Right cardiac atrium (tissue), 5 donors: ENCODE measurements at regions not wholly inside any gene's neighbourhood (a gene's known extent, or its start where the extent isn't known, plus 50 kb on each side); places are given as distances from the start of the nearest gene placed in this dataset.
A peak's percentile ranks its signal among the peaks of the same experiment; 100 is the strongest.
"Not testable (repeated sequence)": the region's sequence is repeated elsewhere in the genome, so short reads cannot be mapped to it uniquely, and the experiment has no call there.

Source experiments
- ATAC-seq, 2 donors: fragments of 200-7000 bp; cut with Tn5 transposase; one replicate each; pipeline versions ENCODE4 v1.8.0 to v1.9.1; 2020; ENCODE audit warnings: moderate library complexity in 2 of 2, mild to moderate bottlenecking in 1 of 2
- DNase-seq, 3 donors: peaks; one replicate each; pipeline ENCODE4 v3.0.0-alpha.2; 2020
- H3K27ac ChIP-seq: one replicate; pipeline ENCODE4 v1.5.1; 2013; ENCODE audit warnings: mild to moderate bottlenecking, low read length, control low read depth, moderate library complexity
- H3K27me3 ChIP-seq: one replicate; pipeline ENCODE4 v1.6.1; 2013; ENCODE audit not compliant: control insufficient read depth, insufficient read depth
- H3K4me1 ChIP-seq: one replicate; pipeline ENCODE4 v1.6.1; 2013; ENCODE audit warnings: low read length; ENCODE audit not compliant: control insufficient read depth, insufficient read depth
- H3K4me3 ChIP-seq: one replicate; pipeline ENCODE4 v1.5.1; 2013; ENCODE audit warnings: low read length, control low read depth
- H3K9me3 ChIP-seq: one replicate; pipeline ENCODE4 v1.6.1; 2013; ENCODE audit warnings: low read length; ENCODE audit not compliant: control insufficient read depth
- WGBS: extraction: QIAGEN DNeasy Blood & Tissue Kit; methylation state at CpG from one replicate; pipeline ENCODE4 v1.1.7; 2013; 5-methylcytosine and 5-hydroxymethylcytosine counted together
- intact Hi-C, 4 donors: fragments of 100-400 bp; cut with DNase I; formaldehyde crosslinking; loops; one replicate each; pipeline versions ENCODE4 v1.11.0 to v1.14.0; 2022 to 2023
- donor health status: healthy with polysubstance abuse.
- donor health status: DM: no; HTN: yes; CAD: no.
- donor health status: DM: no; HTN: no; CAD: no.
- donor health status: DM: no; HTN: yes; CAD: no; lungs with severe emphysema.
- donor health status: DM: yes; HTN: yes; CAD: no.

DNA sequence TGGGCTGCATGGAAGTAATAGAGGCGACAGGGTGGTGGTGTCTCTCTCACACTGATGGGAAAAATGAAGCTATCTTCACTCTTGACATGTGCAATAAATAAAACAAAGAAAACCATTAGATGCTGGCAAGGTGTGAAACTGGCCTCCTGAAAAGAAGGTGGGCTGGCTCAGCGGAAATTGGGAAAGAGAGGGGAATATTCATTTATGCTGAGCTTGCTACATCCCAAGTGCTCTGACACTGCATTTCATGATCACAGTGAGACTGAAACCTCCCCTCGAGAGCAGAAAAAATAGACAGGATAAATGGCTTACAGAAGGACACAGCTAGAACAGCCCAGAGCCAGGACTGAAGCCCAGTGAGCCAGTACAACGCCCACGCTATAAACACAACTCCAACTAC lies 112.1 kb upstream of the SMLR1 start:
- Histone ChIP-seq H3K9me3 (no peaks in the 10 kb centered on the region), H3K4me1 (no peaks in the 10 kb centered on the region), H3K4me3 (no peak overlapping the region), H3K27me3 (no peaks in the 10 kb centered on the region), H3K27ac (no peak overlapping the region)
- 76% methylated on average over 5 of the region's 5 CpGs for WGBS
- DNase-seq (no peak), ATAC-seq (no peak)
- intact Hi-C loops, result no loop called here

DNA sequence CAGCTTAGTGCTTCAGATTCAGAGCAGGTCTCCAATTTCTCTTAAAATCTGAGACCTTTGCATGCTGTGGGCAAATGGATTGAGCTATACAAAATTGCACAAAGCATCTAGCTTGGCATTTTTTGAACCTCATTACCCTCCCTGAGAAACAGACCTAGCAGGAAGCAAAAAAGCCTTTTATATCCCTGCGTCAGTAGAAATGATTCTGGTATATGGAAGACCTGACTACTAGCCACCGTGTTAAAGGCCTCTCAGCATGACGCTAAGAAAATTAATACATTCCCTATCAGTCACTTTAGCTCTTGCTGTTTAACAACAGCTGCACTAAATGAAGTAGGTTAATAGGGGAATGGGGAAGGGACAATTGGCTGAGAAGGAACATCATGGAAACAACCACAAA lies 110.7 kb upstream of the SMLR1 start:
- intact Hi-C loops, result no loop called here
- H3K27ac ChIP-seq, result no peak overlapping the region
- H3K27me3 ChIP-seq, result no peaks in the 10 kb centered on the region
- H3K4me1 ChIP-seq, result no peaks in the 10 kb centered on the region
- H3K4me3 ChIP-seq, result no peak overlapping the region
- no peaks in the 10 kb centered on the region for H3K9me3 ChIP-seq
- ATAC-seq, result no peak
- no peak for DNase-seq
- 83% methylated on average over 3 of the region's 3 CpGs for WGBS

DNA sequence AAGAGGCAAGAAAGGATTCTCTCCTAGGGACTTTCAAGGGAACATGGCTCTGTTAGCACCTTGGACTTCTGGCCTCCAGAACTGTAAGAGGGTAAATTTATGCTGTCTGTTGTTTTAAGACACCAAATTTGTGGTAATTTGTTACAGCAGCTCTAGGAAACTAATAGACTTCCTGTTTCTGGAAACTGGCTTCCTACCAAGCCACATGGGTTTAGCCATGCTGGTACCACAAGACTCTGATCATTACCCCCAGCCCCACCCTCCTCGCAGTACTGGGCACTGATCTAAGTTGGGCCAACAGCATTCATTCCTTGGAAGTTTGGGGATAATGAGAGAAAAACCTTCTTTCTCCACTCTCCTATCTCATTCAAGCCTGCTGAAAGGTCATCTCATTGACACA lies 109.5 kb upstream of the SMLR1 start:
- H3K27me3 ChIP-seq, result no peaks in the 10 kb centered on the region
- no peak overlapping the region for H3K4me3 ChIP-seq
- 62% methylated on average over 1 of the region's 1 CpG for WGBS
- H3K4me1 ChIP-seq, result no peaks in the 10 kb centered on the region
- DNase-seq (no peak), ATAC-seq (no peak)
- intact Hi-C loops, result no loop called here
- no peaks in the 10 kb centered on the region for H3K9me3 ChIP-seq
- no peak overlapping the region for H3K27ac ChIP-seq

DNA sequence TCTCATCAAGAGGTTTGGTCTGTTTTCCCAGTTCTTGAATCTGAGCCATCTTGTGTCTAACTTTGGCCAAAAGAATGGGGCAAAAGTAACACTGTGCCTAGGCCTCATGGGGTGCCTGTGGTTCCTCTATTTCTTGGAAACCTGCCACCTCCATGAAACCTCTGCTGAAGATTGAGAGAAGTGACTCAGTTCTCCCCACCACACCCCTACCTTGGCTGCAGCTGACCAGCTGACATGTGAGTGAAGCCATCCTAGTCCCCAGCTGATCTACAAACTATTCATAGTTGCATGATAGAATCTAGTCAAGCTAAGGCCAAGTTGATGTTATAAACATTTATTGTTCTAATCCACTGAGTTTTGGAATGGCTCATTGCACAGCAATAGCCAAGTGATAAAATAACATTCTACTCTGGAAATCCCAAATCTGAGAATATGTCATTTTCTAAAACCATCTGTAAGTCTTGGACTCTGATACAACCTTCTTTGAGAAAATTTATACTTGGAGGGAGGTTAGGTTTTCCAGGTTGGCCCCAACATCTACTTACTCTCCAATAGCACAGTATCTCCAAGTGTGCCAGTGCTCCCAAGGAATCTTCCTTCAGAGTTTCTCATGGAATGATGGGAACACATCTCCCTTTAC lies 107.0 kb upstream of the SMLR1 start:
- intact Hi-C loops, result no loop called here
- no peak for DNase-seq
- no peak overlapping the region for H3K4me3 ChIP-seq
- no peaks in the 10 kb centered on the region for H3K27me3 ChIP-seq
- H3K9me3 ChIP-seq, result no peaks in the 10 kb centered on the region
- H3K27ac ChIP-seq, result no peak overlapping the region
- no peaks in the 10 kb centered on the region for H3K4me1 ChIP-seq
- peak in 1 of 2 donors; percentile 38 for ATAC-seq

DNA sequence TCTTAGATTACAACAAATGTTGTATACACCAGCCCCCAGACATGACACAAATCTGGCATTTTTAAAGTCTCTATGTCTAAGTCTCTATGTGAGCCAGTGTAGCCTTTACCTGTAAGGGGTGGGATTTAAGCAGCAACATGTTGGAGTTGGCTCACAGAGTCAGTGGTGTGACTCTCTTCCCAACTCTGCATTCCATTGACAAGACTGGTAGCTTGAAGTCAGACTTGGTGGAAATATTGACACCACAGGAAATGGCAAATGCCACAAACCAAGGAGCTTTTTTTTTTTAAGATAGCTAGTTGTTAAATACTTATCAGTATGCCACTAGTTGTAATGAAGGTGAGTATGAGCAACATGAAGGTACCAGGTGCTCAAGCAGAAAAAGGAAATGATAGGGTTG lies 103.1 kb upstream of the SMLR1 start:
- no peaks in the 10 kb centered on the region for H3K27me3 ChIP-seq
- no peak overlapping the region for H3K27ac ChIP-seq
- ATAC-seq (no peak), DNase-seq (no peak)
- no peaks in the 10 kb centered on the region for H3K4me1 ChIP-seq
- no peak overlapping the region for H3K4me3 ChIP-seq
- no peaks in the 10 kb centered on the region for H3K9me3 ChIP-seq
- intact Hi-C loops, result no loop called here

DNA sequence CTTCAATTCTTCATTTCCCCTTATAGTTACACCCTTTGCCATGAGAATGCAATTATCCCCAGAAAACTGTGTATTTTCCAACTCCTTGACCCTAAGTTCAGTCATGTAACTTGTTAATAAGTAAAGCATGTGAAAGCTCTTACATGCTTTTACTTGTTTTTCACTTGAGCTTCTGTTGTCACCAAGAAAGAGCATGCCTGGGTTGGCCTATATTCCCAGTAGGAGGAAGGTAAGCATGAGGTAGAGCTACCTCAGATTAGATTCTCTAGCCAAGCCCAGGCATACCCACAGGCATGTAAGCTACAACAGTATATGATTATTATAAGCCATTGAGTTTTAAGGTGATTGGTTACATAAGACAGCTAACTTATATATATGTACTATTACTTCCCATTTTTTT lies 101.7 kb upstream of the SMLR1 start:
- no peak overlapping the region for H3K27ac ChIP-seq
- no peaks in the 10 kb centered on the region for H3K27me3 ChIP-seq
- H3K9me3 ChIP-seq, result no peaks in the 10 kb centered on the region
- DNase-seq (no peak), ATAC-seq (no peak)
- H3K4me3 ChIP-seq, result no peak overlapping the region
- intact Hi-C loops, result no loop called here
- no peaks in the 10 kb centered on the region for H3K4me1 ChIP-seq

DNA sequence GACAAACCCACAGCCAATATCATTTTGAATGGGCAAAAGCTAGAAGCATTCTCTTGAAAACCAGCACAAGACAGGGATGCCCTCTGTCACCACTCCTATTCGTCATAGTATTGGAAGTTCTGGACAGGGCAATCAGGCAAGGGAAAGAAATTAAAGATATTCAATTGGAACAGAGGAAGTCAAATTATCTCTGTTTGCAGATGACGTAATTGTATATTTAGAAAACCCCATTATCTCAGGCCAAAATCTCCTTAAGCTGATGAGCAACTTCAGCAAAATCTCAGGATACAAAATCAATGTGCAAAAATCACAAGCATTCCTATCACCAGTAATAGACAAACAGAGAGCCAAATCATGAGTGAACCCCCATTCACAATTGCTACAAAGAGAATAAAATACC lies 99.1 kb upstream of the SMLR1 start:
- H3K4me1 ChIP-seq, ATAC-seq, H3K27ac ChIP-seq, H3K27me3 ChIP-seq, intact Hi-C loops, H3K9me3 ChIP-seq, DNase-seq, H3K4me3 ChIP-seq: not testable (repeated sequence)
- WGBS, result 67% methylated on average over 2 of the region's 2 CpGs

DNA sequence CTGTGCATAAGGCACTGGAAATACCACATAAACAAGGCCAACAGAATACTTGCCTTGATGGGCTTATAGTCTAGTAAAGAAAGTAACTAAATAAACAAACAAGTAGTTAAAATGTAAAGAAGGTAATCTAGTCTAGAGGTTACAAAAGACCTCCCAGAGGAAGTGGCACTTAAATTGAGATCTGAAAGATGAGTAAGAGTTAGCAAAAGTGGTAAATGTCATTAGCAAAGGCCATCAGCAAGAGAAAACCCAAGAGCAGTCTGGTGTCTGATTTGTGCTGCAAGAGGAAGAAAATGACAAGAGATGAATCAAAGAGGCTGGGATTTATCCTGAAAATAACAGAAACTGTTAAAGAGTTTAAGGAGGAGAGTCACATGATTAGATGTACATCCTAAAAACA lies 96.6 kb upstream of the SMLR1 start:
- H3K9me3 ChIP-seq, result no peaks in the 10 kb centered on the region
- H3K27me3 ChIP-seq, result no peaks in the 10 kb centered on the region
- ATAC-seq, result no peak
- no peak for DNase-seq
- H3K4me3 ChIP-seq, result no peak overlapping the region
- no peaks in the 10 kb centered on the region for H3K4me1 ChIP-seq
- intact Hi-C loops, result no loop called here
- H3K27ac ChIP-seq, result no peak overlapping the region

DNA sequence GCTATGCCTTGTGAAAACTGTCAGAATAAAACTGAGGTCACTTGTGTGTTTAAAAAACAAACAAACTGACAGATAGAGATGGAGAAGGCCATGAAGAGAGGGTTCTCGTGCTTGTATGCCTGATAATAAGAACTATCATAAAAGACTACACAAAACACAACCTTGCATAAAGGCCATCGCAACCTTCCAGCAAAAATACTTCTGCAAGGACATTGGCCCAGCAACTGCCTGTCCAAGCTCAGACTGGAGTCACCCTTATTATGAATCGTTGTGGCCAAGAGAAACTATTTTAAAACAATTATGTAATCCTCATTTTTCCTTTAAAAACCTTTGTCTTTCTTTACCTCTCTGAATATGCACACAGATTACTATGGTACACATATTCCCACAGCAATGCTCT lies 93.0 kb upstream of the SMLR1 start:
- intact Hi-C loops, result no loop called here
- Histone ChIP-seq H3K9me3 (no peaks in the 10 kb centered on the region), H3K27ac (no peak overlapping the region), H3K4me1 (no peaks in the 10 kb centered on the region), H3K27me3 (no peaks in the 10 kb centered on the region), H3K4me3 (no peak overlapping the region)
- ATAC-seq (no peak), DNase-seq (no peak)
- WGBS, result 58% methylated on average over 3 of the region's 3 CpGs

DNA sequence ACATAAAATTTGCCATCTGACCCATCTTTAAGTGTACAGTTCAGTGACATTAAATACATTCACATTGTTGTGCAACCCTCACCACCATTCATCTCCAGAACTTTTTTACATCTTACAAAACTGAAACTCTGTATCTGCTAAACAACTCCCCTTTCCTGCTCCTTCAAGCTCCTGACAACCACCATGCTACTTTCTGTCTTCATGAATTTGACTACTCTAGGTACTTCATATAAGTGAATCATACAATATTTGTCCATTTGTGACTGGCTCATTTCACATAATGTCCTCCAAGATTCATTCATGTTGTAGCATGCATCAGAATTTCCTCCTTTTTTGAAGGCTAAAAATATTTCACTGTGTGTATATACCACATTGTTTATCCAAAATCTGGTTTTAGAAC lies 86.9 kb upstream of the SMLR1 start:
- Histone ChIP-seq H3K27me3 (no peaks in the 10 kb centered on the region), H3K27ac (no peak overlapping the region), H3K4me3 (no peak overlapping the region), H3K9me3 (no peaks in the 10 kb centered on the region), H3K4me1 (no peaks in the 10 kb centered on the region)
- DNase-seq, result no peak
- intact Hi-C loops, result no loop called here
- no peak for ATAC-seq

DNA sequence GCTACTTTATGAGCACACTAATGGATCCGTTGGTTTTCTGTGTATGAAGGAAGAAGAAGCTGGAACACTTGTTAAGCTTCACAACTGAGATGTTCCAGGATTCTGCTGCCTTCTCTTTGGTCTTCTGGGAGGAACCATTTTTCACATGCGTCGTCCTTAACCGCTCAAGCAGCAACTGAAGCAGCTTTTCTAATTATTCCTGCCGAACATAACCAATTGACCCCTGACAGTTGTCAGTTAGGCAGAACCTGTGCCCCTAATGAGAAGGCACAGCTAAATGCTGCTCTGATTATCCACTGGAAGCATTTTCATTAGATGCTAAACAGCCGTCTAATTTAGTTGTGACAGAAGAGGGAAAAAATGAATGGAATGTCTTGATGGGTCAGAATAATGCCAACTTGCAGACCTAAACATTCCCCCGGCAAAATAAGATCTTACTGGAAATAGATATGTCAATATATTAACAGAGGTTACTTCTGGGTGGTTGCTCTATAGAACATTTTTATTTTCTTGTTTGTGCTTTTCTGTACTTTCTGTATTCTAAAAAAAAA lies 85.0 kb upstream of the SMLR1 start:
- WGBS, result 72% methylated on average over 7 of the region's 7 CpGs
- intact Hi-C loops, result no loop called here
- no peak for ATAC-seq

DNA sequence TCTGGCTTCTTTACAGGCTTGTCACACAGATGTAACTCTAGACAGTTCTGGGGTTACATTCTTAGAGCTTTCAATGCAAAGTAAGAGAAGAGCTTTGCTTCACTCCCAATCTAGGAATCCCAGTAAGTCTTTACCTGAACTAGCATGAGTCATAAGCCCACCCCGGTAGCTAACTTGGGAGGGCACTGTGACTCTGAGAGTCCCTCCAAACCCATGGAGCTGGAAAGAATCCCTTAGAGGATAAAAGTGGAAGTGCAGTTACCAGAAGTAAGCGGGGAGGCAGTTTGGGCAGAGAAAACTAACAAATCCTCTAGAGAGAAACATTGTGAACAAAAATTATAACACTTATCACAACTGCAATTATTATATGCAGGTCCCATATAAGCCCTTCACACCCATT lies 84.0 kb upstream of the SMLR1 start:
- H3K4me1 ChIP-seq, result no peaks in the 10 kb centered on the region
- DNase-seq (no peak), ATAC-seq (no peak)
- no peak overlapping the region for H3K27ac ChIP-seq
- no peaks in the 10 kb centered on the region for H3K9me3 ChIP-seq
- H3K27me3 ChIP-seq, result no peaks in the 10 kb centered on the region
- no peak overlapping the region for H3K4me3 ChIP-seq
- WGBS, result 42% methylated on average over 2 of the region's 2 CpGs
- intact Hi-C loops, result no loop called here

More for the DNA sequence above, 85.0 kb upstream of the SMLR1 start:
- Histone ChIP-seq H3K27ac (no peak overlapping the region), H3K9me3 (no peaks in the 10 kb centered on the region), H3K27me3 (no peaks in the 10 kb centered on the region), H3K4me1 (no peaks in the 10 kb centered on the region), H3K4me3 (no peak overlapping the region)
- no peak for DNase-seq
